ENCODE measurements at regions not wholly inside any gene's neighbourhood (a gene's known extent, or its start where the extent isn't known, plus 50 kb on each side); places are given as distances from the start of the nearest gene placed in this dataset.

DNA sequence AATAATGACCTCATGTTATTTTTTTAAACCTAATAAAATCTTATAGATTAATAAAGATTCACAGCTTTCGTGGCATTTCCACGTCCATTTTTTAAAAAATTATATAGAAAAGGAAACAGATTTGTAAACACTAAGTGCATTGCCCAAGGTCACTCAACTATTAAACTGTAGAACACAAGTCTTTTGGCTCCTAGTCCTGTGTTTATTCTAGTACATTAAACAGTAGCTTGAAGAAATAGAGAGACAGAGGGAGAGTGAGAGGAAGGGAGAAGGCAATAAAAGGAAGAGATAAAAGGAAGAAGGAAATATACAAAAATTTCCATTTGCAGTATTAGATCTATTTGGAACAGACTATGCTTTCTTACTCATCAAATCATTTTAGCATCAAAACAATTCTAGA, 586.7 kb upstream of the CITED2 start:
- TF ChIP-seq, protein P1, sequence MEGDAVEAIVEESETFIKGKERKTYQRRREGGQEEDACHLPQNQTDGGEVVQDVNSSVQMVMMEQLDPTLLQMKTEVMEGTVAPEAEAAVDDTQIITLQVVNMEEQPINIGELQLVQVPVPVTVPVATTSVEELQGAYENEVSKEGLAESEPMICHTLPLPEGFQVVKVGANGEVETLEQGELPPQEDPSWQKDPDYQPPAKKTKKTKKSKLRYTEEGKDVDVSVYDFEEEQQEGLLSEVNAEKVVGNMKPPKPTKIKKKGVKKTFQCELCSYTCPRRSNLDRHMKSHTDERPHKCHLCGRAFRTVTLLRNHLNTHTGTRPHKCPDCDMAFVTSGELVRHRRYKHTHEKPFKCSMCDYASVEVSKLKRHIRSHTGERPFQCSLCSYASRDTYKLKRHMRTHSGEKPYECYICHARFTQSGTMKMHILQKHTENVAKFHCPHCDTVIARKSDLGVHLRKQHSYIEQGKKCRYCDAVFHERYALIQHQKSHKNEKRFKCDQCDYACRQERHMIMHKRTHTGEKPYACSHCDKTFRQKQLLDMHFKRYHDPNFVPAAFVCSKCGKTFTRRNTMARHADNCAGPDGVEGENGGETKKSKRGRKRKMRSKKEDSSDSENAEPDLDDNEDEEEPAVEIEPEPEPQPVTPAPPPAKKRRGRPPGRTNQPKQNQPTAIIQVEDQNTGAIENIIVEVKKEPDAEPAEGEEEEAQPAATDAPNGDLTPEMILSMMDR (IDR thresholded peaks at IDR 0.05): no peak
- no peak for TF ChIP-seq POLR2A (IDR thresholded peaks at IDR 0.05)
